Upper lobe of left lung (tissue), 6 donors: ENCODE measurements at regions not wholly inside any gene's neighbourhood (a gene's known extent, or its start where the extent isn't known, plus 50 kb on each side); places are given as distances from the start of the nearest gene placed in this dataset.

ENCODE experiments used
- ATAC-seq, 2 donors: fragments of 200-7000 bp; cut with Tn5 transposase; one replicate each; pipeline ENCODE4 v1.9.1; 2022; ENCODE audit warnings: mild to moderate bottlenecking in 2 of 2, moderate library complexity in 2 of 2; ENCODE audit not compliant: low FRiP score in 2 of 2
- DNase-seq, 2 donors: peaks; one replicate each; pipeline ENCODE4 v3.0.0-alpha.2; 2019 to 2020
- H3K27ac ChIP-seq, 4 donors: fragments of 200-600 bp; sonication (generic); one replicate each; pipeline ENCODE4 v1.5.1; 2016 to 2019
- H3K27me3 ChIP-seq, 4 donors: fragments of 200-600 bp; sonication (generic); one replicate each; pipeline ENCODE4 v1.5.1; 2017 to 2019
- H3K36me3 ChIP-seq, 4 donors: fragments of 200-600 bp; sonication (generic); one replicate each; pipeline ENCODE4 v1.5.1; 2016 to 2019
- H3K4me1 ChIP-seq, 4 donors: fragments of 200-600 bp; sonication (generic); one replicate each; pipeline ENCODE4 v1.5.1; 2018 to 2019
- H3K4me3 ChIP-seq, 4 donors: fragments of 200-600 bp; sonication (generic); one replicate each; pipeline ENCODE4 v1.5.1; 2017 to 2019; ENCODE audit warnings: mild to moderate bottlenecking in 2 of 4, moderate library complexity in 1 of 4
- H3K9me3 ChIP-seq, 4 donors: fragments of 200-600 bp; sonication (generic); one replicate each; pipeline ENCODE4 v1.5.1; 2018 to 2019
- EP300 ChIP-seq, 4 donors: sonication (generic); formaldehyde crosslinking; IDR thresholded peaks; one replicate each; pipeline ENCODE4 v1.5.1; 2017; ENCODE audit warnings: antibody characterized with exemption in 4 of 4, control low read depth in 2 of 4
- POLR2A ChIP-seq, 4 donors: fragments of 450-650 bp; IDR thresholded peaks; one replicate each; pipeline ENCODE4 v1.5.1; 2016 to 2017; ENCODE audit warnings: antibody characterized with exemption in 4 of 4, mild to moderate bottlenecking in 2 of 4
- POLR2AphosphoS5 ChIP-seq, 2 donors: sonication (generic); formaldehyde crosslinking; IDR thresholded peaks; one replicate each; pipeline ENCODE4 v1.5.1; 2017; ENCODE audit warnings: antibody characterized with exemption in 2 of 2
- WGBS, 2 donors: methylation state at CpG; one replicate each; pipeline ENCODE4 v1.1.5; 2017 to 2018; 5-methylcytosine and 5-hydroxymethylcytosine counted together
- TF ChIP-seq, protein P1 (sequence below), 6 experiments: fragments of 450-650 bp in 4 of 6; fragments of 200-600 bp in 2 of 6; sonication (generic) in 2 of 6; IDR thresholded peaks; one replicate each; pipeline ENCODE4 v1.5.1; 2016 to 2019; ENCODE audit warnings: antibody characterized with exemption in 6 of 6
- donor health status: DM: no; HTN: no; CAD: no; lungs with moderate emphysema.
- donor health status: DM: no; HTN: yes; CAD: no; lungs with severe emphysema.

DNA sequence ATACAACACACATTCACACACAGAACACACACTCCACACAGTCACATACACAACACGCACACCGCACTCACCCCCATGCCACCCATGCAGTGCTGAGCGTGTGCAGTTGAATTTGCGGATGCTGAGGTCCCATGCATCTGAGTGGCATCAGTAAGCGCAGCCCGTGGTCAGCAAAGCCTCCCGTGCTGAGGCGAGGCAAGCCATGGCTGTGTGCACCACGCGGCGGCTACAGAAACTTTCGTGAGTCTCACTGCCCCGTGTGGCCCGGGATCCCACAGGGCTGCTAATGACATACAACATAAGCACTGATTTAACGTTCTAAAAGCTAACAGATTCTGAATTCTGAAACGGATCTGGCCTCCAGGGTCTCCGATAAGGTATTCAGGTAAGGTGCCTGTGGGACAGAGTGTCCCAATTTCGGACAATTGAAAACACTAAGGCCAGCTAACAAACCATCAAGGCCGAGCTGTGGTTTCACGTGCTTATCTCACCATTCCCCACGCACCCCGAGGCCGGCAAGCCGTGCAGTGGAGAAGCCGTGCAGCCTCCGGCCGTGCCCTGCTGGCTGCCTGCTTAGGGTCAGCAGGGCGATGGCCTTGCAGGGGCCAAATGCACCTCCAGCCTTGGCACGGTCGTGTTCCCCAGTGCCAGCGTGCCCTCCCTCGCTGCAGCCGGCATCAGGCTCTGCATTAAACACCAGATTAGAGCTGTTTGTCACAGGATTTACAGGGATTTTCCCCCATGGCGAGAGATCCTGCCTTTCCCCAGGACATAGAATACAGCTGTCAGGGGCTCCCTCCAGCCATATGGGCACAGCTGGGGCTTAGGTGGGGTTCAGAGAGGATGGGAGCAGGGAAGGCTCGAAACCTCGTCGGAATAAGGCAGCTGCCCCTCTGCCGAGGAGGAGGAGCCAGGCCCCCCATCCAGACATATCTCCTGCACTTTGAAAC, 191.7 kb downstream of the C16orf95 start:
- DNase-seq (peak in 1 of 2 donors; percentile 61), ATAC-seq (no peak)
- 85 to 90% methylated on average over 12 to 38 of the region's 38 CpGs for WGBS, 2 donors
- Histone ChIP-seq H3K36me3 (no peaks in the 10 kb centered on the region), H3K9me3 (peaks cover 0 to 6% (median 0%) of the 10 kb centered on the region in 4 donors), H3K4me3 (no peak overlapping the region), H3K27me3 (no peaks in the 10 kb centered on the region), H3K27ac (no peak overlapping the region), H3K4me1 (peaks cover 0 to 4% (median 1%) of the 10 kb centered on the region in 4 donors)
- TF ChIP-seq, protein P1, sequence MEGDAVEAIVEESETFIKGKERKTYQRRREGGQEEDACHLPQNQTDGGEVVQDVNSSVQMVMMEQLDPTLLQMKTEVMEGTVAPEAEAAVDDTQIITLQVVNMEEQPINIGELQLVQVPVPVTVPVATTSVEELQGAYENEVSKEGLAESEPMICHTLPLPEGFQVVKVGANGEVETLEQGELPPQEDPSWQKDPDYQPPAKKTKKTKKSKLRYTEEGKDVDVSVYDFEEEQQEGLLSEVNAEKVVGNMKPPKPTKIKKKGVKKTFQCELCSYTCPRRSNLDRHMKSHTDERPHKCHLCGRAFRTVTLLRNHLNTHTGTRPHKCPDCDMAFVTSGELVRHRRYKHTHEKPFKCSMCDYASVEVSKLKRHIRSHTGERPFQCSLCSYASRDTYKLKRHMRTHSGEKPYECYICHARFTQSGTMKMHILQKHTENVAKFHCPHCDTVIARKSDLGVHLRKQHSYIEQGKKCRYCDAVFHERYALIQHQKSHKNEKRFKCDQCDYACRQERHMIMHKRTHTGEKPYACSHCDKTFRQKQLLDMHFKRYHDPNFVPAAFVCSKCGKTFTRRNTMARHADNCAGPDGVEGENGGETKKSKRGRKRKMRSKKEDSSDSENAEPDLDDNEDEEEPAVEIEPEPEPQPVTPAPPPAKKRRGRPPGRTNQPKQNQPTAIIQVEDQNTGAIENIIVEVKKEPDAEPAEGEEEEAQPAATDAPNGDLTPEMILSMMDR (IDR thresholded peaks at IDR 0.05), result no peak
- no peak for TF ChIP-seq EP300 (IDR thresholded peaks at IDR 0.05)
- TF ChIP-seq POLR2A (IDR thresholded peaks at IDR 0.05), result no peak
- no peak for TF ChIP-seq POLR2AphosphoS5 (IDR thresholded peaks at IDR 0.05)

DNA sequence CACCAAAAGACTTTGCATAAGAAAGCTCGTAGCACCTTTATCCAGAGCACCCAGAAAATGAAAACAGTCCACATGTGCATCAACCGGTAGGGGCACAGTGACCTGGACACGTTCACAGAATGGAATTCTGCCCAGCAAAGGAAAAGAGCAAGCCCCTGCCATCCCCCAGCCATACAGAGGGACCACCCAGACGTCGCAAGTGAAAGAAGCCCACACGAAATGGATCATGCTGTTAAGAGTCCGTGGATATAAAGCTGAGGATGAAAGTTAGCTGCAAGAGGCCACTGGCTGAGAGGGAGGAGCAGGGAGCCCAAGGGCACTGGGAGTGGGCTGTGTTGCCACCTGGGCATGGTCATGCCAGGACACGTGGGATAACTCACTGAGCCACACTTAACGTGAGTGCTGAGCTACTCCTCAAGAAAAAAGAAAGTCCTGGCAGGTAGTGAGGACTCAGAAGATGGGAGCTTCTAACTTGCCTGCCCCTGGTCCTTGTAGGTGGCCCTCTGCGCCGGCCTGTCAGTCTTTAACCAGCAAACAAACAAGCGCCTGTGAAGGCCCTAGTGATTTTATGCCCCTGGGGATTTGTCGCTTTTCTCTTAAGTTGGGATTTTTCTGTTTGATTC, 190.7 kb downstream of the C16orf95 start:
- Histone ChIP-seq H3K36me3 (no peaks in the 10 kb centered on the region), H3K27me3 (no peaks in the 10 kb centered on the region), H3K4me1 (peaks cover 0 to 4% (median 1%) of the 10 kb centered on the region in 4 donors), H3K9me3 (peaks cover 0 to 8% (median 0%) of the 10 kb centered on the region in 4 donors), H3K4me3 (no peak overlapping the region), H3K27ac (no peak overlapping the region)
- TF ChIP-seq EP300 (IDR thresholded peaks at IDR 0.05) (no peak), POLR2A (IDR thresholded peaks at IDR 0.05) (no peak), POLR2AphosphoS5 (IDR thresholded peaks at IDR 0.05) (no peak)
- TF ChIP-seq, protein P1 (IDR thresholded peaks at IDR 0.05), result no peak
- 55 to 65% methylated on average over 13 of the region's 13 CpGs for WGBS, 2 donors
- ATAC-seq (no peak), DNase-seq (no peak)

DNA sequence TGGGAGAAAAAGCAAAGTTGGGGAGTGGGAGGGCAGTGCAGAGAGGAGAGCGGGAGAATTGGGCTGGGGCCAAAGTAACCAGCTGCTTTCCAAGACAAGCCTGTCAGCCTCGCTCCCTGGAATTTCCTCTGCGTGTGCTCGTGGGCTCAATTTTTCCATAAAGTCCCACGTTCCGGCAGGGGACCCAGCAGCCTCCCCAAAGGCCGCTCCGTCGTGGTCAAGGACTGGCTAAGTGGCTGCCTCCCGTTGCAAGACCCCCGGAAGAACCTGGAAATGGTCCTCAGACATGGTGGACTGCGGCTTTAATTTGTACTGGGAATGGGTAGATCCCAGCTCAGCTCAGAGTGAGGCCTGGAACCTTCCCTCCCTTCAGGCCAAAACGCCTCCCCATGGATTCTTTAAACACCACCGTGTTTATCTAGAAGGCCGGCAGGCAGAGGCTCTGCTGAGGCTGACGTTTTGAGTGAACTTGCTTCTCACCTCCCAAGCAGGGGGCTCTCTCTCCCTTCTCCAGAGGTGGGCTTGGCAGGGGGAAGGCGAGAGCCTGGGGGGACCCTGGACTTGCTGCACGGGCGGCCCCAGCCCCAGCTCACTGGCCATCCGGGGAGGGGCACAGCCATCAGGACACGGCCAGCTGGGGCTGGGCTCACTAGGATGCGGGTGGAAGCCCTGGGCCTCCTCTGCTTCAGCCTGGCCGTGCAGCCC, 190.0 kb downstream of the C16orf95 start:
- ATAC-seq, result peak in 1 of 2 donors; percentile 32
- TF ChIP-seq, protein P1 (IDR thresholded peaks at IDR 0.05), result no peak
- WGBS, 2 donors, result 34 to 43% methylated on average over 8 to 23 of the region's 23 CpGs
- no peaks in the 10 kb centered on the region for H3K36me3 ChIP-seq
- H3K9me3 ChIP-seq, result peaks cover 0 to 15% (median 0%) of the 10 kb centered on the region in 4 donors
- peak in 1 of 2 donors; percentile 62 for DNase-seq
- H3K4me1 ChIP-seq, result peaks cover 0 to 4% (median 1%) of the 10 kb centered on the region in 4 donors
- no peaks in the 10 kb centered on the region for H3K27me3 ChIP-seq
- H3K27ac ChIP-seq, result peak overlapping the region in 2 of 4 donors; percentile 13 to 61
- H3K4me3 ChIP-seq, result no peak overlapping the region

- WGBS, 2 donors, result 78 to 93% methylated on average over 3 to 6 of the region's 6 CpGs
- H3K9me3 ChIP-seq, result peaks cover 0 to 17% (median 0%) of the 10 kb centered on the region in 4 donors
- H3K36me3 ChIP-seq, result no peaks in the 10 kb centered on the region
- TF ChIP-seq POLR2A (IDR thresholded peaks at IDR 0.05) (no peak), EP300 (IDR thresholded peaks at IDR 0.05) (no peak), POLR2AphosphoS5 (IDR thresholded peaks at IDR 0.05) (no peak)
- TF ChIP-seq, protein P1 (IDR thresholded peaks at IDR 0.05), result no peak
- no peak for DNase-seq
- H3K4me3 ChIP-seq, result no peak overlapping the region
- H3K4me1 ChIP-seq, result peaks cover 0 to 4% (median 1%) of the 10 kb centered on the region in 4 donors
- ATAC-seq, result no peak
- peak overlapping the region in 2 of 4 donors; percentile 13 to 61 for H3K27ac ChIP-seq
- no peaks in the 10 kb centered on the region for H3K27me3 ChIP-seq
Measured at GRCh38 chr16:87127766-87128147, 189.4 kb downstream of the C16orf95 start.
